DOHH2 (cell line): ENCODE measurements at regions not wholly inside any gene's neighbourhood (a gene's known extent, or its start where the extent isn't known, plus 50 kb on each side); places are given as distances from the start of the nearest gene placed in this dataset.

Source experiments
- H3F3A ChIP-seq: fragments of 200-600 bp; sonication (generic), shearing (Covaris generic); 2 replicates; pipeline ENCODE4 v1.6.0; 2016; ENCODE audit warnings: antibody characterized with exemption, mild to moderate bottlenecking; ENCODE audit not compliant: control insufficient read depth, insufficient read depth
- H3K27ac ChIP-seq: fragments of 200-600 bp; sonication (generic); 2 replicates; pipeline ENCODE4 v1.5.1; 2014; ENCODE audit warnings: low read depth, mild to moderate bottlenecking, low read length, moderate library complexity
- H3K27me3 ChIP-seq: fragments of 200-600 bp; sonication (generic); 2 replicates; pipeline ENCODE4 v1.6.1; 2014; ENCODE audit warnings: mild to moderate bottlenecking, low read length, mixed read lengths; ENCODE audit not compliant: control insufficient read depth
- H3K36me3 ChIP-seq: fragments of 200-600 bp; sonication (generic); 2 replicates; pipeline ENCODE4 v1.6.1; 2014; ENCODE audit warnings: mild to moderate bottlenecking, low read length, moderate library complexity, mixed read lengths; ENCODE audit not compliant: control insufficient read depth
- H3K4me1 ChIP-seq: fragments of 200-600 bp; sonication (generic); 2 replicates; pipeline ENCODE4 v1.6.1; 2014; ENCODE audit warnings: mild to moderate bottlenecking, low read length, mixed read lengths; ENCODE audit not compliant: control insufficient read depth
- H3K4me2 ChIP-seq: fragments of 200-600 bp; sonication (generic); 2 replicates; pipeline ENCODE4 v1.6.0; 2014; ENCODE audit warnings: mild to moderate bottlenecking, low read length, moderate library complexity
- H3K4me3 ChIP-seq: fragments of 200-600 bp; sonication (generic); 2 replicates; pipeline ENCODE4 v1.5.1; 2014; ENCODE audit warnings: mild to moderate bottlenecking, low read length, mixed read lengths
- H3K79me2 ChIP-seq: fragments of 200-600 bp; sonication (generic); 2 replicates; pipeline ENCODE4 v1.6.1; 2014; ENCODE audit warnings: mild to moderate bottlenecking, low read length, mixed read lengths; ENCODE audit not compliant: control insufficient read depth
- H3K9me2 ChIP-seq: fragments of 200-600 bp; sonication (generic); replicated peaks from 2 replicates; pipeline ENCODE4 v1.6.1; 2014; ENCODE audit warnings: mild to moderate bottlenecking, low read length, mixed read lengths; ENCODE audit not compliant: control insufficient read depth
- H3K9me3 ChIP-seq: fragments of 200-600 bp; sonication (generic); 2 replicates; pipeline ENCODE4 v1.6.1; 2014; ENCODE audit warnings: antibody characterized with exemption, low read length, mixed read lengths; ENCODE audit not compliant: control insufficient read depth, insufficient read depth
- H4K20me1 ChIP-seq: fragments of 200-600 bp; sonication (generic); 2 replicates; pipeline ENCODE4 v1.6.0; 2014; ENCODE audit warnings: low read depth, mild to moderate bottlenecking, antibody characterized with exemption, low read length, moderate library complexity; ENCODE audit not compliant: control insufficient read depth, insufficient read depth
- CTCF ChIP-seq: fragments of 200-600 bp; sonication (generic); IDR thresholded peaks from one replicate; pipeline ENCODE4 v1.5.1; 2014; ENCODE audit warnings: antibody characterized with exemption, mild to moderate bottlenecking, low read depth, low read length; ENCODE audit not compliant: poor library complexity, severe bottlenecking
- EZH2phosphoT487 ChIP-seq: fragments of 200-600 bp; sonication (generic); IDR thresholded peaks from 2 replicates; pipeline ENCODE4 v1.6.1; 2017; ENCODE audit warnings: borderline replicate concordance, mild to moderate bottlenecking, antibody characterized with exemption, low read length, moderate library complexity, mixed read lengths

DNA sequence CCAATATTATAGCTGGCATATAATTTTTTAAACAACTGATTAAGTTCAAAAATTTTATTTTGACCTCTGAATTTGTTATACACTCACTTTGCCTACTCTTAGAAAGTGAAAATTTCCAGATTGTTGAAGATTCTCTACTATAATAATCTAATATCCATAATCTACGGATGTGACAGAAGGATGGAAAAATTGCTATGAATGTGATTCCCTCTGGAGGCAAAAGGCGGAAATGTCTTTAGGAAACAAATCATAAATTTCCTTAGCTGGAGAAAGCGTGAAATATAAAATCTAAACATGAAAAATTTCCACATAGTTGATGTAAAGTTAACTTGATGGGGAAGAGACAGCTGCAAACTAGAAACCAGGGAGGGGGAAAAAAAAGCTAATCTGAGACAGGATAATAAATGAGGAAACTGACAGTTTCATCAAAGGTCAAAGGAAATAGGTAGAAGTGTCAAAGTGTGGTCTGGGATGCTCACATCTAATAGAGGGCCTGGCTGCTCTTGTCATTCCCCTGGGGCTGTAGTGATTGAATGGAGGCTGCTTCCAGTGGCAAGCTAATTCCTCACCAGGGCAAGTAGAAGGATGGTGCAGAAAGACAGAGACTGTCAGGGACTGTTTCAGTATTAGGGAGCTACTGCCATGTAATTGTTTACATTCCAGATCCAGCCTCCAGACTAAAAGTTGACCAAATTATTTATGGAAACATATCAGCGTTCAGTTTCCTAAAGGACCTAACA is 264.5 kb downstream of the SDHAF3 start:
- Histone ChIP-seq H3K4me2 (no peak overlapping the region), H3K9me3 (no peaks in the 10 kb centered on the region), H3K79me2 (no peaks in the 10 kb centered on the region), H4K20me1 (no peaks in the 10 kb centered on the region), H3K4me3 (no peak overlapping the region), H3K36me3 (no peaks in the 10 kb centered on the region), H3K27ac (no peak overlapping the region), H3K4me1 (no peaks in the 10 kb centered on the region), H3F3A (no peaks in the 10 kb centered on the region), H3K9me2 (no peaks in the 10 kb centered on the region), H3K27me3 (no peaks in the 10 kb centered on the region)
- TF ChIP-seq EZH2phosphoT487, result no peak
- no peak for TF ChIP-seq CTCF

- H3K36me3 ChIP-seq, result no peaks in the 10 kb centered on the region
- no peaks in the 10 kb centered on the region for H3K9me2 ChIP-seq
- no peak overlapping the region for H3K27ac ChIP-seq
- no peaks in the 10 kb centered on the region for H3F3A ChIP-seq
- H3K9me3 ChIP-seq, result no peaks in the 10 kb centered on the region
- no peaks in the 10 kb centered on the region for H3K27me3 ChIP-seq
- no peak for TF ChIP-seq EZH2phosphoT487
- no peak for TF ChIP-seq CTCF
- no peak overlapping the region for H3K4me3 ChIP-seq
- H3K4me1 ChIP-seq, result no peaks in the 10 kb centered on the region
- no peaks in the 10 kb centered on the region for H3K79me2 ChIP-seq
- no peak overlapping the region for H3K4me2 ChIP-seq
- H4K20me1 ChIP-seq, result no peaks in the 10 kb centered on the region
Measured at GRCh38 chr7:97390052-97390451, 272.6 kb downstream of the SDHAF3 start.

DNA sequence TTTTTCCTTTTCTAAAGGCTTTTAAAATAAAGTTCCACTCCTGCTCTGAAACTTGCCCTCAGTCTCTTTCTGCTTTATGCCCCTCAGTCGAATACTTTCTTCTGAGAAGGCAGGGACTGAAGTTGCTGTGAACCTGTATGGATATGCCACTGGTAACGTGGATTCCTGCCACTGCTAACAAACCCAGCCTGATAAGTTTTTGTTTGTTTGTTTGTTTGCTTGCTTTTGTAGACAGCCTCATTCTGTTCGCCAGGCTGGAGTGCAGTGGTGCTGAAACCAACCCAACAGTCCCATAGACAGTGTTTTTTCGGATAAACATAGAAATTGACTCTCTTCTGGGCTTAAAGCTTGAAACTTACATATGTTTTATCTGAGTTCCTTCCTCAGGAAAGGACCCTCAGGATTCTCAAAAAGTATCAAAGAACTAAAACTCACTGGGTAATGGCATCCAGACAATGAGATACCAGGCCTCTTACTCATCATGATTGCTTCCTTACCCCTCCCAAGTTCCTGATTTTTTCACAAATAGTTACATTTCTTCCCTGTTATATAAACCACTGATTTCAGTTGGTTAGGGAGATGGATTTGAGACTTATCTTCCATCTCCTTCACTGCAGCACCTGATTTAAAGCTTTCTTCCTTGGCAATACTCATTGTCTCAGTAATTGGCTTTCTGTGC is 273.6 kb downstream of the SDHAF3 start:
- Histone ChIP-seq H4K20me1 (no peaks in the 10 kb centered on the region), H3K9me2 (no peaks in the 10 kb centered on the region), H3F3A (no peaks in the 10 kb centered on the region), H3K4me3 (no peak overlapping the region), H3K4me2 (no peak overlapping the region), H3K9me3 (no peaks in the 10 kb centered on the region), H3K27me3 (no peaks in the 10 kb centered on the region), H3K36me3 (no peaks in the 10 kb centered on the region), H3K4me1 (no peaks in the 10 kb centered on the region), H3K27ac (no peak overlapping the region), H3K79me2 (no peaks in the 10 kb centered on the region)
- no peak for TF ChIP-seq EZH2phosphoT487
- TF ChIP-seq CTCF, result no peak
